IMR-90 (cell line): ENCODE measurements at regions not wholly inside any gene's neighbourhood (a gene's known extent, or its start where the extent isn't known, plus 50 kb on each side); places are given as distances from the start of the nearest gene placed in this dataset.

Experiments used
- ATAC-seq: fragments of 200-7000 bp; cut with Tn5 transposase; 2 replicates; pipeline ENCODE4 v1.9.1; 2020; ENCODE audit warnings: low read depth, mild to moderate bottlenecking, moderate library complexity
- BruUV-seq: library from RNA; stranded (reverse); fragments of 400-500 nt; replicated peaks from 2 replicates; lab custom pipeline; 2021; lab: Mats Ljungman, UMichigan
- CTCF ChIA-PET: fragments of 300-600 bp; formaldehyde crosslinking; extraction: SDS; loops from one replicate; lab custom pipeline; 2021; ENCODE audit warnings: antibody characterized with exemption; lab: Yijun Ruan, JAX
- POLR2A ChIA-PET: fragments of 300-600 bp; sonication (Branson Sonifier 250); formaldehyde crosslinking; loops from one replicate; lab custom pipeline; 2022; ENCODE audit warnings: antibody characterized with exemption; ENCODE audit not compliant: unreplicated experiment; lab: Charles Lee
- DNase-seq: peaks from one replicate; pipeline ENCODE4 v3.0.0; 2013
- H2AFZ ChIP-seq: replicated peaks from 2 replicates; pipeline ENCODE3; 2013; ENCODE audit warnings: low read length, mild to moderate bottlenecking; ENCODE audit not compliant: poor library complexity
- H2AK5ac ChIP-seq: 2 replicates; pipeline ENCODE4 v1.6.1; 2013; ENCODE audit warnings: low read depth, low read length, inconsistent platforms
- H2AK9ac ChIP-seq: replicated peaks from 2 replicates; pipeline ENCODE3; 2013; ENCODE audit warnings: mild to moderate bottlenecking, low read depth, low read length, moderate library complexity; ENCODE audit not compliant: poor library complexity
- H2BK120ac ChIP-seq: 2 replicates; pipeline ENCODE4 v1.6.1; 2013; ENCODE audit warnings: low read depth, low read length, inconsistent platforms
- H2BK15ac ChIP-seq: 3 replicates; pipeline ENCODE4 v1.6.1; 2013; ENCODE audit warnings: low read depth, low read length, inconsistent platforms
- H2BK20ac ChIP-seq: 2 replicates; pipeline ENCODE4 v1.6.1; 2013; ENCODE audit warnings: low read depth, mild to moderate bottlenecking, inconsistent platforms, low read length, moderate library complexity
- H2BK5ac ChIP-seq: 2 replicates; pipeline ENCODE4 v1.6.1; 2013; ENCODE audit warnings: mild to moderate bottlenecking, low read depth, low read length, inconsistent platforms; ENCODE audit not compliant: poor library complexity, severe bottlenecking
- H3K14ac ChIP-seq: replicated peaks from 2 replicates; pipeline ENCODE4 v1.6.1; 2013; ENCODE audit warnings: low read depth, low read length, inconsistent platforms
- H3K18ac ChIP-seq: 2 replicates; pipeline ENCODE4 v1.6.1; 2013; ENCODE audit warnings: low read depth, low read length, control low read depth
- H3K23ac ChIP-seq: 2 replicates; pipeline ENCODE4 v1.6.1; 2013; ENCODE audit warnings: low read depth, low read length, inconsistent platforms
- H3K27ac ChIP-seq: 2 replicates; pipeline ENCODE4 v1.5.1; 2013; ENCODE audit warnings: mild to moderate bottlenecking, control low read depth, low read length; ENCODE audit not compliant: insufficient read depth
- H3K27me3 ChIP-seq: 2 replicates; pipeline ENCODE4 v1.6.1; 2013; ENCODE audit warnings: low read length; ENCODE audit not compliant: control insufficient read depth, insufficient read depth
- H3K36me3 ChIP-seq: 2 replicates; pipeline ENCODE4 v1.6.1; 2013; ENCODE audit warnings: low read length, mixed read lengths; ENCODE audit not compliant: control insufficient read depth, insufficient read depth
- H3K4ac ChIP-seq: 2 replicates; pipeline ENCODE4 v1.6.1; 2013; ENCODE audit warnings: low read depth, low read length, inconsistent platforms
- H3K4me1 ChIP-seq: 2 replicates; pipeline ENCODE4 v1.6.1; 2013; ENCODE audit warnings: low read length, mixed read lengths; ENCODE audit not compliant: control insufficient read depth, insufficient read depth
- H3K4me2 ChIP-seq: 2 replicates; pipeline ENCODE4 v1.6.1; 2013; ENCODE audit warnings: low read depth, mild to moderate bottlenecking, control low read depth, low read length, moderate library complexity
- H3K4me3 ChIP-seq: 2 replicates; pipeline ENCODE4 v1.5.1; 2013; ENCODE audit warnings: low read depth, mild to moderate bottlenecking, control low read depth, low read length, moderate library complexity; ENCODE audit not compliant: insufficient read depth
- H3K56ac ChIP-seq: 2 replicates; pipeline ENCODE4 v1.6.1; 2013; ENCODE audit warnings: low read length, inconsistent platforms; ENCODE audit not compliant: insufficient read depth; ENCODE audit errors: extremely low read depth
- H3K79me1 ChIP-seq, 2 experiments: 2 replicates each; pipeline ENCODE4 v1.6.1; 2013; ENCODE audit warnings: low read length in 2 of 2, inconsistent platforms in 1 of 2, low read depth in 1 of 2
- H3K9ac ChIP-seq: 2 replicates; pipeline ENCODE4 v1.6.1; 2013; ENCODE audit warnings: low read depth, low read length, control low read depth
- H3K9me1 ChIP-seq: 2 replicates; pipeline ENCODE4 v1.6.1; 2013; ENCODE audit warnings: low read length, inconsistent platforms; ENCODE audit not compliant: insufficient read depth
- H3K9me3 ChIP-seq: 2 replicates; pipeline ENCODE4 v1.6.1; 2013; ENCODE audit warnings: low read length; ENCODE audit not compliant: control insufficient read depth, insufficient read depth
- H4K20me1 ChIP-seq: 2 replicates; pipeline ENCODE4 v1.6.1; 2013; ENCODE audit warnings: low read length, inconsistent platforms; ENCODE audit not compliant: insufficient read depth
- H4K5ac ChIP-seq: 2 replicates; pipeline ENCODE4 v1.6.1; 2013; ENCODE audit warnings: mild to moderate bottlenecking, low read depth, low read length, control low read depth
- H4K8ac ChIP-seq, 2 experiments: 2 replicates each; pipeline ENCODE4 v1.6.1; 2013; ENCODE audit warnings: low read depth in 2 of 2, low read length in 2 of 2, control low read depth in 1 of 2, inconsistent platforms in 1 of 2
- H4K91ac ChIP-seq: 2 replicates; pipeline ENCODE4 v1.6.1; 2013; ENCODE audit warnings: low read depth, low read length, inconsistent platforms; ENCODE audit not compliant: insufficient read depth
- BHLHE40 ChIP-seq: fragments of 150-350 bp; IDR thresholded peaks from 2 replicates; pipeline ENCODE4 v1.6.1; 2016; ENCODE audit warnings: mild to moderate bottlenecking, low read depth, low read length
- CEBPB ChIP-seq: IDR thresholded peaks from 2 replicates; pipeline ENCODE4 v1.6.1; 2012; ENCODE audit warnings: low read depth, low read length, improper control_type of control experiment
- CTCF ChIP-seq: conservative IDR thresholded peaks from 2 replicates; pipeline ENCODE4 v1.5.1; 2012; ENCODE audit warnings: mild to moderate bottlenecking, low read depth, low read length, improper control_type of control experiment
- ELK1 ChIP-seq: fragments of 150-350 bp; IDR thresholded peaks from 2 replicates; pipeline ENCODE4 v1.6.1; 2016; ENCODE audit warnings: low read depth, mild to moderate bottlenecking, low read length, moderate library complexity, borderline replicate concordance
- MAZ ChIP-seq: IDR thresholded peaks from 2 replicates; pipeline ENCODE4 v1.6.1; 2012; ENCODE audit warnings: low read depth, mild to moderate bottlenecking, low read length, improper control_type of control experiment, moderate library complexity, borderline replicate concordance
- MXI1 ChIP-seq: IDR thresholded peaks from 2 replicates; pipeline ENCODE4 v1.6.1; 2012; ENCODE audit warnings: low read depth, mild to moderate bottlenecking, low read length, moderate library complexity, borderline replicate concordance
- NFE2L2 ChIP-seq: fragments of 150-350 bp; IDR thresholded peaks from 2 replicates; pipeline ENCODE4 v1.6.1; 2016; ENCODE audit warnings: low read depth, mild to moderate bottlenecking, low read length
- POLR2A ChIP-seq: IDR thresholded peaks from 2 replicates; pipeline ENCODE4 v1.6.1; 2012; ENCODE audit warnings: mild to moderate bottlenecking, low read depth, low read length
- SMC3 ChIP-seq: fragments of 150-350 bp; IDR thresholded peaks from 2 replicates; pipeline ENCODE4 v1.6.1; 2016; ENCODE audit warnings: low read depth, mild to moderate bottlenecking, antibody characterized with exemption, low read length, moderate library complexity
- USF2 ChIP-seq: fragments of 150-350 bp; IDR thresholded peaks from 2 replicates; pipeline ENCODE4 v1.6.1; 2017; ENCODE audit warnings: mild to moderate bottlenecking, antibody characterized with exemption, low read length, low read depth
- WGBS, 2 experiments: methylation state at CpG; one replicate each; pipeline versions ENCODE4 v1.1.5 to v1.1.7; 2013; ENCODE audit warnings: missing lambda C conversion rate in 2 of 2; ENCODE audit not compliant: insufficient read length in 1 of 2; ENCODE audit errors: extremely low coverage in 2 of 2; 5-methylcytosine and 5-hydroxymethylcytosine counted together
- dilution Hi-C: fragments of 300-500 bp; cut with HindIII; formaldehyde crosslinking; loops from one replicate; pipeline ENCODE4 v1.14.3; 2018; ENCODE audit warnings: low sequenced_read_pairs; ENCODE audit not compliant: unreplicated experiment
- in situ Hi-C: fragments of 300-500 bp; cut with MboI; formaldehyde crosslinking; loops from 3 replicates; pipeline ENCODE4 v1.14.3; 2019; ENCODE audit warnings: low sequenced_read_pairs, inconsistent platforms, mixed read lengths
- intact Hi-C: fragments of 100-400 bp; cut with micrococcal nuclease; formaldehyde crosslinking; loops from 2 replicates; pipeline ENCODE4 v1.10.0; 2022

GRCh38 chr12:90074086-90074485 lies 365.4 kb upstream of the ATP2B1 start:
- ChIA-PET CTCF (no interaction called here), POLR2A (no interaction called here)
- H3K79me1 ChIP-seq = no peaks in the 10 kb centered on the region
- H3K9me3 ChIP-seq = no peaks in the 10 kb centered on the region
- no peaks in the 10 kb centered on the region for H4K20me1 ChIP-seq
- no peak overlapping the region for H4K8ac ChIP-seq
- H3K18ac ChIP-seq = no peak overlapping the region
- no peak overlapping the region for H3K56ac ChIP-seq
- H2BK120ac ChIP-seq = no peak overlapping the region
- H3K36me3 ChIP-seq = no peaks in the 10 kb centered on the region
- H4K5ac ChIP-seq = no peak overlapping the region
- no peaks in the 10 kb centered on the region; the same call in 1 of the 2 replicates for H3K9me1 ChIP-seq
- H2BK5ac ChIP-seq = no peak overlapping the region
- intact Hi-C loops = no loop called here
- no peak for TF ChIP-seq BHLHE40
- TF ChIP-seq SMC3 = no peak
- no peak for TF ChIP-seq MXI1
- TF ChIP-seq NFE2L2 = no peak
- no peak for TF ChIP-seq CEBPB
- TF ChIP-seq USF2 = no peak
- no peak for TF ChIP-seq CTCF
- TF ChIP-seq ELK1 = no peak
- no peak for TF ChIP-seq MAZ
- no peak for TF ChIP-seq POLR2A
- no peak overlapping the region for H4K91ac ChIP-seq
- no peak overlapping the region for H2BK20ac ChIP-seq
- H3K27me3 ChIP-seq = no peaks in the 10 kb centered on the region
- H3K4me3 ChIP-seq = no peak overlapping the region
- H2AK9ac ChIP-seq = no peak overlapping the region
- H3K4me1 ChIP-seq = peaks cover 4% of the 10 kb centered on the region
- H3K14ac ChIP-seq = no peak overlapping the region
- no peak overlapping the region for H2BK15ac ChIP-seq
- no peak for DNase-seq
- H3K27ac ChIP-seq = no peak overlapping the region
- H2AK5ac ChIP-seq = no peak overlapping the region
- H3K23ac ChIP-seq = no peak overlapping the region
- no TSS peak for BruUV-seq
- no peak for ATAC-seq
- in situ Hi-C loops = no loop called here
- no CpG with 5 or more reads among the region's 2 CpGs for WGBS, 2 experiments
- dilution Hi-C loops = no loop called here
- no peak overlapping the region for H3K4me2 ChIP-seq
- no peak overlapping the region for H3K4ac ChIP-seq
- no peak overlapping the region for H3K9ac ChIP-seq
- no peak overlapping the region for H2AFZ ChIP-seq
